ENCODE measurements at regions not wholly inside any gene's neighbourhood (a gene's known extent, or its start where the extent isn't known, plus 50 kb on each side); places are given as distances from the start of the nearest gene placed in this dataset.

DNA sequence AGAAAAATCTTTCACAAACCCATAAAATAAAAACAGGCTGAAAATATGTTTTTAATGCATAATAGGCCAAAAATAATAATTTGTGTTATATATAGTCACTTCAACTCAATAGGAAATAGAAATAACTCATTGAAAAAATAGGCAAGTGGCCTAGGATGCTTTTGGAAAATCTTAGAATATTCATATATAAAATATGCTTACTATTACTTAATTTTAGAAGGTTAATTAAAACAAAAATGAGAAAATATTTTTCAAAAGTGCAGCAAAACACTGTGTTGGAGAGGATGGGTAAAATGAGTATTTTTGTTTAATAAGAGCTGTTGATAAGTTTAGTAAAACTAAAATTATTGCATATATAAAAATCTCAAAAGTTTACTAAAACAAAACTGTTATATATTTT, 308.0 kb upstream of the ATXN7L3B start:
- TF ChIP-seq, protein P1, sequence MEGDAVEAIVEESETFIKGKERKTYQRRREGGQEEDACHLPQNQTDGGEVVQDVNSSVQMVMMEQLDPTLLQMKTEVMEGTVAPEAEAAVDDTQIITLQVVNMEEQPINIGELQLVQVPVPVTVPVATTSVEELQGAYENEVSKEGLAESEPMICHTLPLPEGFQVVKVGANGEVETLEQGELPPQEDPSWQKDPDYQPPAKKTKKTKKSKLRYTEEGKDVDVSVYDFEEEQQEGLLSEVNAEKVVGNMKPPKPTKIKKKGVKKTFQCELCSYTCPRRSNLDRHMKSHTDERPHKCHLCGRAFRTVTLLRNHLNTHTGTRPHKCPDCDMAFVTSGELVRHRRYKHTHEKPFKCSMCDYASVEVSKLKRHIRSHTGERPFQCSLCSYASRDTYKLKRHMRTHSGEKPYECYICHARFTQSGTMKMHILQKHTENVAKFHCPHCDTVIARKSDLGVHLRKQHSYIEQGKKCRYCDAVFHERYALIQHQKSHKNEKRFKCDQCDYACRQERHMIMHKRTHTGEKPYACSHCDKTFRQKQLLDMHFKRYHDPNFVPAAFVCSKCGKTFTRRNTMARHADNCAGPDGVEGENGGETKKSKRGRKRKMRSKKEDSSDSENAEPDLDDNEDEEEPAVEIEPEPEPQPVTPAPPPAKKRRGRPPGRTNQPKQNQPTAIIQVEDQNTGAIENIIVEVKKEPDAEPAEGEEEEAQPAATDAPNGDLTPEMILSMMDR (IDR thresholded peaks at IDR 0.05), result no peak

DNA sequence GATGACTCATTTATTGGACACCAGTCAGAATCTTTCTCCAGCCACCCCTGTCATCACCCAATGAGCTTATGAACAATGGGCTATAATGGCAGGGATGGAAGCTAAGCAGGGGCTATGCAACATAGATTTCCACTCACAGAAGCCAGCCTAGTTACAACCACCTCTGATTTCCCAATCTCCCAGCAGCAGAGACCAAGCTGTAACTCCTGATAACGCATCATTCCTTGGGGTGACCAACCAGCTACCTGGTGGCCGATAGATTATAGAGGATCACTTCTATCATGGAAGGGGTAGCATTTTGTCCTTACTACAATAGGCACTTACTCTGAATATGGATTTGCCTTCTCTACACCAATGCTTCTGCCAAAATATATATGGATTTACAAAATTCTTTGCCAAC, 302.3 kb upstream of the ATXN7L3B start:
- TF ChIP-seq, protein P1 (IDR thresholded peaks at IDR 0.05), result no peak

DNA sequence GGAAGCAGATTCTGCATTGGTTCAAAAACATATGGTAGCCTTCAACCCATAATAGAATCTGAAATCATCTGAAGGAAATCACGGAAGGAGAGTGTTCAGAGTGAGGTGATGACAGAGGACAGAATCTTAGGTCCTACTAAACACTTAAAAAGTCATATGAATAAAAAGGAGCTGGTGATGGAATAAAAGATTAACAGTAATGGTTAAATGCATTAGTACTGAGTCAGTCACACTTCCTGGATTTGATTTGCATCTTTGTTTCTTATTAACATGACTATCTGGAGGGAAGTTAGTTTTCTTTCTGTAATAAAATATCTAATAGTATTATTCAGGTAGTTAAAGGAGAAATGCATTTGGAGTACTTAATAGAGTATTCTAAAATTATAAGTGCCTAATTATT, 296.3 kb upstream of the ATXN7L3B start:
- TF ChIP-seq, protein P1 (IDR thresholded peaks at IDR 0.05), result no peak

DNA sequence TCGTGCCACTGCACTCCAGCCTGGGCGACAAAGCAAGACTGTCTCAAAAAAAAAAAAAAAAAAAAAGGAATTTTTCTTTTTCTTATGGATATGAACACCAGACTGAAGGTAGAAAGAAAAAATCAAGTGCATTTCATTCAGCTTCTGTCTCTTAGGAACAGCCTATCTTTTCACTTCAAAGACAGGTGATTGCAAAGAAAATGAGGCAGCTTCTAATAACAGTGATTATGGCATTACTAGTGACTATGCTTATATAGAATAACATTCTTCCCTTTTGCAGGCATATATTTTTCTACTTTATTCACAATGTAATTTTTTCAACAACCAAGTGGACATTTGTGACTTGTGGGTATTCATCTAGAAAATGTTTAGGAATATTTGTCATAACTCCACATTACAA, 295.5 kb upstream of the ATXN7L3B start:
- TF ChIP-seq, protein P1 (IDR thresholded peaks at IDR 0.05), result no peak

DNA sequence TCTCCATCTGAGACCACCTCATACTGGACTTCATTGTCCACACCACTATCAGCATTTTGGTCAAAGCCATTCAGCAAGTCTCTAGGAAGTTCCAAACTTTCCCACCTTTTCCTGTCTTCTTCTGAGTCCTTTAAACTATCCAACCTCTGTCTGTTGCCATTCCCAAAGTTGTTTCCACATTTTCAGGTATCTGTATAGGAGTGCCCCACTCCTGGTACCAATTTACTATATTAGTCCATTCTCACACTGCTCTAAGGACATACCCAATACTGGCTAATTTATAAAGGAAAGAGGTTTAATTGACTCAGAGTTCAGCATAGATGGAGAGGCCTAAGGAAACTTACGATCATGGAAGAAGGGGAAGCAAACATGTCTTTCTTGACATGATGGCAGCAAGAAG, 292.2 kb upstream of the ATXN7L3B start:
- TF ChIP-seq, protein P1 (IDR thresholded peaks at IDR 0.05), result no peak

DNA sequence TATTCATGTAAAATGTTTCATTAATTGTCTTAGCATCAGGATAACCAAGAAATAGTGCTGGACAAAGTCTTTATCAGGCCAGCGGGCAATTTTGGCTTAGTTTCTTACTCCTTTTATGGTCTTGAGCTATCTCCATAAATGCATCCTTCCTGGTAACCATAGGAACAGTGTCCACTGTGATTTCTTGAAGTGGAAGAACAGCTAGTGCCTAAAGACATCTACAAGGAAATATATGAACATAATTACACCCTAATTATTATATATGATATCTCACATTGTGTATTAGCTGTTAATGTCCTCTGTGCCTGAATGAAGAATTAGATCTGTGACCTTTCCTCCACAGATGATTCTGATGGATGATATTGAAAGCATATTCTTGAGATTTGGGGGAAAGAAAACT, 286.7 kb upstream of the ATXN7L3B start:
- TF ChIP-seq, protein P1 (IDR thresholded peaks at IDR 0.05), result no peak

DNA sequence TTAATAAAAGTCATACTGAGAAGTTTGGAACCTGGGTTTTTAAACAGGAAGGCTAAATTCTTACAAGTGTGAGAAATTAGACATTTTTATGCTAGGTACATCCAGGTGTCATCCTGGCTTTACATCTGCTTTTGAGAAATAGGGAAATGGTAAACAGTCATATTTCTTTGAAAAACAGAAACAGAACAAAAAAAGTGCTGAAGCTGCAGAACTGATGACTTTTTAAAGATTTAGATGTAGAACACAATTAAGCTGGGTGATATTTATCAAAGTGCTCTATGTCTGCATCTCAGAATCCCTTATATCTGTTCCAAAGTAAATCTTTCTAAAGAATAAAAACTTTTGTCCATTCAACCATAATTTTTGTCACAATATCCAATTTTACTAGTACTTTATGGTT, 282.9 kb upstream of the ATXN7L3B start:
- TF ChIP-seq, protein P1 (IDR thresholded peaks at IDR 0.05), result no peak

DNA sequence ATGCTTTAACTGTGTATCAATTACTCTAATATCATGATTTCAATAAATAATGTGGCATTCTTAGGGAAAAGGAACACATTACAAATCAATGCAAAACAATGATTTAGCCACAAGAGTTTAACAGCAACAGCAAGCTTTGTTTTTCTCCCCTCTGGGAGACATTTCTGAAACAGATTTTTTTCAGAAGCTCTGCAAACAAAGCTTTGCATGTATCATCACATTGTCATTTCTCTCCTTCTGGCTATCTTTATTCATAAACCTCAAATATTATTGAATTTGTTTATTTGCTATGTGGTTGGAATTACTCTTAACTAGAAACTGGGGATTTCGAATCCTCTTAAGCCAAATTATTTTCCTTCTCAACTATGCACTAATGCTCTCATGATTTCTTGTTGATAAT, 278.4 kb upstream of the ATXN7L3B start:
- TF ChIP-seq, protein P1 (IDR thresholded peaks at IDR 0.05), result no peak
